Left ventricle myocardium inferior (tissue), 1 donor: ENCODE measurements at regions not wholly inside any gene's neighbourhood (a gene's known extent, or its start where the extent isn't known, plus 50 kb on each side); places are given as distances from the start of the nearest gene placed in this dataset.
"Not testable (repeated sequence)": the region's sequence is repeated elsewhere in the genome, so short reads cannot be mapped to it uniquely, and the experiment has no call there.

ENCODE experiments used
- DNase-seq: peaks from one replicate; pipeline ENCODE4 v3.0.0-alpha.2; 2020
- H3K27ac ChIP-seq: fragments of 200-600 bp; replicated peaks from 2 replicates; pipeline ENCODE4 v1.8.0; 2021
- H3K27me3 ChIP-seq: fragments of 200-600 bp; 2 replicates; pipeline ENCODE4 v1.8.0; 2021; ENCODE audit warnings: low read depth
- H3K36me3 ChIP-seq: fragments of 200-600 bp; 2 replicates; pipeline ENCODE4 v1.8.0; 2021
- H3K4me1 ChIP-seq: fragments of 200-600 bp; 2 replicates; pipeline ENCODE4 v1.8.0; 2021
- H3K4me3 ChIP-seq: fragments of 200-600 bp; 2 replicates; pipeline ENCODE4 v1.8.0; 2021; ENCODE audit warnings: mild to moderate bottlenecking, moderate library complexity
- H3K9me3 ChIP-seq: fragments of 200-600 bp; replicated peaks from 2 replicates; pipeline ENCODE4 v1.8.0; 2021
- intact Hi-C: fragments of 100-400 bp; cut with micrococcal nuclease; formaldehyde crosslinking; loops from one replicate; pipeline ENCODE4 v1.11.0; 2022
- TF ChIP-seq, protein P1 (sequence below): fragments of 200-600 bp; IDR thresholded peaks from 2 replicates; pipeline ENCODE4 v1.8.0; 2021; ENCODE audit warnings: antibody characterized with exemption, mild to moderate bottlenecking, borderline replicate concordance
- donor health status: DM: no; HTN: yes; CAD: no; lungs with severe emphysema.

DNA sequence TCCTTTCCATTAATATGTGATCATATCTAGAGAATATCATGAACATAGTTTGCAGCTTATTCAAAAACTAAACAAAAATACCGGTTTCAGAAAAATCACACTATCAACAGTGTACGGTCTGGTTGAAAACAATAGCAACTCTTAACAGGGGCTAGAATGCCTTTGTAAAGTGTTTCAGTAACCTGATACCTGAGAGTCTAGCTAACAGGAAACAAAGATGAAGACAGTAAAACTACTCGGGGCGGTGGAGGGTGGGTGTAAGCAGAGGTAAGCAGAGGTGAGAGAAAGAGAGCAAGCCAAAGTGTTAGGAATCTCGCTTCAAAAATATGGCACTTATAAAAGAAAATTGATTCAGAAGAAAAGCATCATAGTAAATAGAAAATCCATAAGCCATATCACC lies 109.0 kb upstream of the RGPD4 start:
- H3K9me3 ChIP-seq, result no peaks in the 10 kb centered on the region
- no peak overlapping the region for H3K4me3 ChIP-seq
- H3K27ac ChIP-seq, result no peak overlapping the region
- no peaks in the 10 kb centered on the region for H3K36me3 ChIP-seq
- TF ChIP-seq, protein P1, sequence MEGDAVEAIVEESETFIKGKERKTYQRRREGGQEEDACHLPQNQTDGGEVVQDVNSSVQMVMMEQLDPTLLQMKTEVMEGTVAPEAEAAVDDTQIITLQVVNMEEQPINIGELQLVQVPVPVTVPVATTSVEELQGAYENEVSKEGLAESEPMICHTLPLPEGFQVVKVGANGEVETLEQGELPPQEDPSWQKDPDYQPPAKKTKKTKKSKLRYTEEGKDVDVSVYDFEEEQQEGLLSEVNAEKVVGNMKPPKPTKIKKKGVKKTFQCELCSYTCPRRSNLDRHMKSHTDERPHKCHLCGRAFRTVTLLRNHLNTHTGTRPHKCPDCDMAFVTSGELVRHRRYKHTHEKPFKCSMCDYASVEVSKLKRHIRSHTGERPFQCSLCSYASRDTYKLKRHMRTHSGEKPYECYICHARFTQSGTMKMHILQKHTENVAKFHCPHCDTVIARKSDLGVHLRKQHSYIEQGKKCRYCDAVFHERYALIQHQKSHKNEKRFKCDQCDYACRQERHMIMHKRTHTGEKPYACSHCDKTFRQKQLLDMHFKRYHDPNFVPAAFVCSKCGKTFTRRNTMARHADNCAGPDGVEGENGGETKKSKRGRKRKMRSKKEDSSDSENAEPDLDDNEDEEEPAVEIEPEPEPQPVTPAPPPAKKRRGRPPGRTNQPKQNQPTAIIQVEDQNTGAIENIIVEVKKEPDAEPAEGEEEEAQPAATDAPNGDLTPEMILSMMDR, result no peak
- peaks cover 19% of the 10 kb centered on the region for H3K27me3 ChIP-seq
- no peaks in the 10 kb centered on the region for H3K4me1 ChIP-seq
- intact Hi-C loops, result no loop called here
- DNase-seq, result no peak

DNA sequence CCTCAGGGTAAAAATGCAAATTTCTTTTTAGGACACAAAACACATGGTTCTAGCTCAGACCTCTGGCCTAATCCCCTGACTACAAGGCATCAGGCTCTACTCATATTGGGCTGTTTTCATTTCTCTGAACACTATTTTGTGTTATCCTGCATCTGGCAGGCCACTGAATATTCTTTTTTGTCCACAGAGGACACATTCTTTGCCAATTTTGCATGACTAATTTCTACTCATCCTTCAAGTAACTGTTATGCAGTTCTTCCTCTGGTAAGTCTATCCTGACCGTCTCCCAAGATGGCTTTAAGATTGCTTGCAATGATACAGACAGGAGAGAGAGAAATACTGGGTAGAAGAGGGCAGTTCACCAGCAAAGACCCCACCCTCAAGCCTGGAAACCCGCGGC lies 107.6 kb upstream of the RGPD4 start:
- intact Hi-C loops, result no loop called here
- Histone ChIP-seq H3K4me3 (no peak overlapping the region), H3K4me1 (no peaks in the 10 kb centered on the region), H3K27me3 (peaks cover 19% of the 10 kb centered on the region), H3K27ac (no peak overlapping the region), H3K9me3 (no peaks in the 10 kb centered on the region), H3K36me3 (no peaks in the 10 kb centered on the region)
- TF ChIP-seq, protein P1, result no peak
- DNase-seq, result no peak

DNA sequence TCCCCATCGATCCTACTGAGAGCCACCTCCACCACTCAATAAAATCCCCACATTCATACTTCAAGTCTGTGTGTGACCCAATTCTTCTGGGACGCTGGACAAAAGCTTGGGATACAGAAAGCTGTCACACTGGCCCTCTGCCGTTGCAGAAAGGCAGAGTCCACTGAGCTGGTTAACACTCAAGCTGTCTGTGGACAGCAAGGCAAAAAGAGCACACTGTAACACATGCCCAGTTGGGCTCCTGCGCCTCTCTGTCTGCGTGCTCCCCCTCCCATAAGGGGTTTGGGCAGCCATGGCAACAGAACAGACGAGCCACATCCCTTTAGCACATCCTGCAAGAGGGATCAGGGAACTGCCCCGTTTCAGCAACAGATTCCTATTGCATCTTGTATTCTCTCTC lies 106.9 kb upstream of the RGPD4 start:
- H3K9me3 ChIP-seq, result no peaks in the 10 kb centered on the region
- intact Hi-C loops, result no loop called here
- TF ChIP-seq, protein P1, result no peak
- DNase-seq, result no peak
- H3K27ac ChIP-seq, result no peak overlapping the region
- no peak overlapping the region for H3K4me3 ChIP-seq
- H3K36me3 ChIP-seq, result no peaks in the 10 kb centered on the region
- no peaks in the 10 kb centered on the region for H3K4me1 ChIP-seq
- peaks cover 19% of the 10 kb centered on the region for H3K27me3 ChIP-seq

DNA sequence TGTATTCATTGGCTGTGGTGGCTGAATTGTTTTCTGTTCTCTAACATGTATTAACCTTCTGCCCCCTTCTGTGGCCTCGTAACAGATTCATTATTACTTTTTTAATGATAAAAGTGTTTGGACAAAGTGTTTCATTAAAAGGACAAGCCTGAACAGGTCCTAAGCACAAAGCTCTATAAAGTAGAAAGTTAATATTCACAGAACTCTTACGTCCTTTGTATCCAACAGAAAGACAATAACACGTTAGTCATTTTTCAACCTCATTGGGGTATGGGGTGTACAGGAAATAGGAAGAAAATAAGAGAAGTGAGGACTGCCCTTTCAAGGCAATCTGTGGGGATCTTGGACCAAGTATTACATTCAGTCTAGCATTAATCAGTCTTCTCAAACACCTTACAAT lies 105.5 kb upstream of the RGPD4 start:
- intact Hi-C loops, result no loop called here
- Histone ChIP-seq H3K4me3 (no peak overlapping the region), H3K9me3 (no peaks in the 10 kb centered on the region), H3K4me1 (no peaks in the 10 kb centered on the region), H3K36me3 (no peaks in the 10 kb centered on the region), H3K27ac (no peak overlapping the region), H3K27me3 (peaks cover 19% of the 10 kb centered on the region)
- TF ChIP-seq, protein P1, result no peak
- no peak for DNase-seq

DNA sequence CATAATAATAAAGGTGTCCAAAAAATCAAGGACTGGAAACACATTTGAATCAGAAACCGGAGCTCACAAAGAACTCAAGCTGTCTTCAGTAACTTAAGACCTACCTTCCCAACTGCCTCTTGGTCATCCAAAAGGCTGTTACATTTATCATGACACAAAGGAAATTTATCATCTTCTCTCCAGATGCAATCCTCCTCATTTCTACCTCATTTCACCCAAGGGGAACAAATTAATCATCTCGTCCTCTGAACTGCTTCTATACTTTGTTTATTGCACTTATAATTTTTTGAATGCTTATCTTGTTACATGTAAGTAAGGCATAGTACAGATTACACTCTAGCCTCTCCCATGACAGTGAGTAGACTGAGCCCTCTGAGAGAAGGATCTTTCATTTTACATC lies 105.1 kb upstream of the RGPD4 start:
- intact Hi-C loops, result no loop called here
- TF ChIP-seq, protein P1, result no peak

DNA sequence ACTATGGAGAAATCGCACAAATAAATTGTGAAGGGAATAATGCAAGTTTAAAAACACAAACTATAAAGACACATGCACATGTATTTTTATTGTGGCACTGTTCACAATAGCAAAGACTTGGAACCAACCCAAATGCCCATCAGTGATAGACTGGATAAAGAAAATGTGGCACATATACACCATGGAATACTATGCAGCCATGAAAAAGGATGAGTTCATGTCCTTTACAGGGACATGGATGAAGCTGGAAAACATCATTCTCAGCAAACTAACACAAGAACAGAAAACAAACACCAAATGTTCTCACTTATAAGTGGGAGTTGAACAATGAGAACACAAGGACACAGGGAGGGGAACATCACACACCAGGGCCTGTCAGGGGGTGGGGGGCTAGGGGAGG lies 100.9 kb upstream of the RGPD4 start:
- H3K27me3 ChIP-seq, H3K36me3 ChIP-seq, H3K4me1 ChIP-seq, H3K4me3 ChIP-seq, H3K9me3 ChIP-seq, H3K27ac ChIP-seq, intact Hi-C loops, DNase-seq: not testable (repeated sequence)

More for the DNA sequence above, 105.1 kb upstream of the RGPD4 start:
- Histone ChIP-seq H3K4me3 (no peak overlapping the region), H3K27me3 (peaks cover 19% of the 10 kb centered on the region), H3K4me1 (no peaks in the 10 kb centered on the region), H3K36me3 (no peaks in the 10 kb centered on the region), H3K9me3 (no peaks in the 10 kb centered on the region), H3K27ac (no peak overlapping the region)
- DNase-seq, result no peak
